WTC11 (cell line): ENCODE measurements at regions not wholly inside any gene's neighbourhood (a gene's known extent, or its start where the extent isn't known, plus 50 kb on each side); places are given as distances from the start of the nearest gene placed in this dataset.

Source experiments
- ATAC-seq: fragments of 200-7000 bp; cut with Tn5 transposase; 2 replicates; pipeline ENCODE4 v1.10.0; 2021; ENCODE audit warnings: mild to moderate bottlenecking, moderate library complexity
- CTCF ChIA-PET: fragments of 300-600 bp; sonication (Branson Sonifier 250); formaldehyde crosslinking; loops from one replicate; lab custom pipeline; 2021; ENCODE audit warnings: antibody characterized with exemption; lab: Charles Lee
- POLR2A ChIA-PET: fragments of 350-600 bp; sonication (Branson Sonifier 250); formaldehyde crosslinking; loops from one replicate; lab custom pipeline; 2021; ENCODE audit warnings: antibody characterized with exemption; lab: Charles Lee
- DNase-seq: peaks from one replicate; pipeline ENCODE4 v3.0.0; 2021; ENCODE audit warnings: low spot score
- H3K27ac Mint-ChIP-seq: 2 replicates; pipeline ENCODE4 v1.8.0; 2021; ENCODE audit warnings: mixed read lengths
- H3K27me3 Mint-ChIP-seq: 2 replicates; pipeline ENCODE4 v1.8.0; 2021; ENCODE audit warnings: low read depth, mild to moderate bottlenecking, moderate library complexity, mixed read lengths
- H3K36me3 Mint-ChIP-seq: 2 replicates; pipeline ENCODE4 v1.8.0; 2021; ENCODE audit warnings: mixed read lengths
- H3K4me1 Mint-ChIP-seq: 2 replicates; pipeline ENCODE4 v1.8.0; 2022; ENCODE audit warnings: mixed read lengths
- H3K4me3 Mint-ChIP-seq: 2 replicates; pipeline ENCODE4 v1.8.0; 2021; ENCODE audit warnings: mild to moderate bottlenecking, moderate library complexity, mixed read lengths
- H3K9me3 Mint-ChIP-seq: 2 replicates; pipeline ENCODE4 v1.8.0; 2021; ENCODE audit warnings: mixed read lengths
- CBFB ChIP-seq: sonication (generic); formaldehyde crosslinking; IDR thresholded peaks from 2 replicates; pipeline ENCODE4 v1.8.1; 2022; ENCODE audit warnings: mild to moderate bottlenecking, low read depth, missing genetic modification reagents
- ESRRA ChIP-seq: sonication (generic); formaldehyde crosslinking; IDR thresholded peaks from 2 replicates; pipeline ENCODE4 v1.8.1; 2022; ENCODE audit warnings: mild to moderate bottlenecking, missing genetic modification reagents, borderline replicate concordance
- FOXJ3 ChIP-seq: sonication (generic); formaldehyde crosslinking; IDR thresholded peaks from 2 replicates; pipeline ENCODE4 v1.9.0; 2021; ENCODE audit warnings: missing genetic modification reagents, mild to moderate bottlenecking, borderline replicate concordance
- FOXK1 ChIP-seq: sonication (generic); formaldehyde crosslinking; IDR thresholded peaks from 2 replicates; pipeline ENCODE4 v1.8.0; 2022; ENCODE audit warnings: mild to moderate bottlenecking, moderate library complexity, missing genetic modification reagents
- FOXP1 ChIP-seq: sonication (generic); formaldehyde crosslinking; IDR thresholded peaks from 2 replicates; pipeline ENCODE4 v1.8.0; 2022; ENCODE audit warnings: missing genetic modification reagents, mild to moderate bottlenecking, moderate library complexity, borderline replicate concordance
- JAZF1 ChIP-seq: fragments of 250-450 bp; sonication (Bioruptor Pico); IDR thresholded peaks from 2 replicates; pipeline ENCODE4 v1.9.0; 2021; ENCODE audit warnings: moderate library complexity, mild to moderate bottlenecking, inconsistent platforms
- PRRX2 ChIP-seq: fragments of 250-450 bp; sonication (Bioruptor Pico); IDR thresholded peaks from 2 replicates; pipeline ENCODE4 v1.8.0; 2021; ENCODE audit warnings: mild to moderate bottlenecking
- RORB ChIP-seq: fragments of 250-450 bp; sonication (Bioruptor Pico); IDR thresholded peaks from 2 replicates; pipeline ENCODE4 v1.9.0; 2021; ENCODE audit warnings: mild to moderate bottlenecking
- SOX15 ChIP-seq: fragments of 250-450 bp; sonication (Bioruptor Pico); IDR thresholded peaks from 2 replicates; pipeline ENCODE4 v1.9.0; 2021; ENCODE audit warnings: mild to moderate bottlenecking
- TCF7 ChIP-seq: sonication (generic); formaldehyde crosslinking; IDR thresholded peaks from 2 replicates; pipeline ENCODE4 v1.8.0; 2022; ENCODE audit warnings: mild to moderate bottlenecking, low read depth, missing genetic modification reagents, moderate library complexity
- TEAD4 ChIP-seq: sonication (generic); formaldehyde crosslinking; IDR thresholded peaks from 2 replicates; pipeline ENCODE4 v1.8.0; 2022; ENCODE audit warnings: mild to moderate bottlenecking, missing genetic modification reagents
- ZNF121 ChIP-seq: sonication (generic); formaldehyde crosslinking; IDR thresholded peaks from 2 replicates; pipeline ENCODE4 v1.8.0; 2023; ENCODE audit warnings: missing genetic modification reagents
- ZNF219 ChIP-seq: sonication (generic); formaldehyde crosslinking; IDR thresholded peaks from 2 replicates; pipeline ENCODE4 v1.8.0; 2023; ENCODE audit warnings: missing genetic modification reagents, mild to moderate bottlenecking, borderline replicate concordance
- ZNF317 ChIP-seq: sonication (generic); formaldehyde crosslinking; IDR thresholded peaks from 2 replicates; pipeline ENCODE4 v1.8.1; 2023; ENCODE audit warnings: low read depth, mild to moderate bottlenecking, moderate library complexity, missing genetic modification reagents, borderline replicate concordance
- ZNF396 ChIP-seq: fragments of 250-450 bp; sonication (Bioruptor Pico); IDR thresholded peaks from 2 replicates; pipeline ENCODE4 v1.8.0; 2021; ENCODE audit warnings: mild to moderate bottlenecking, moderate library complexity, borderline replicate concordance
- TF ChIP-seq, protein P1 (sequence below): sonication (generic); formaldehyde crosslinking; IDR thresholded peaks from 2 replicates; pipeline ENCODE4 v1.8.0; 2023; ENCODE audit warnings: missing genetic modification reagents, mild to moderate bottlenecking, borderline replicate concordance
- TF ChIP-seq, protein P2 (sequence below): sonication (generic); formaldehyde crosslinking; IDR thresholded peaks from 2 replicates; pipeline ENCODE4 v1.8.1; 2022; ENCODE audit warnings: mild to moderate bottlenecking, moderate library complexity, missing genetic modification reagents
- TF ChIP-seq, protein P3 (sequence below): fragments of 250-450 bp; sonication (Bioruptor Pico); IDR thresholded peaks from 2 replicates; pipeline ENCODE4 v1.8.0; 2021; ENCODE audit warnings: mild to moderate bottlenecking
- TF ChIP-seq, protein P4 (sequence below): fragments of 250-450 bp; sonication (Bioruptor Pico); IDR thresholded peaks from 2 replicates; pipeline ENCODE4 v2.1.2; 2022; ENCODE audit warnings: mild to moderate bottlenecking, moderate library complexity
- TF ChIP-seq, protein P5 (sequence below): fragments of 250-450 bp; sonication (Bioruptor Pico); IDR thresholded peaks from 2 replicates; pipeline ENCODE4 v1.9.0; 2021; ENCODE audit warnings: moderate library complexity, mild to moderate bottlenecking, inconsistent platforms, borderline replicate concordance
- TF ChIP-seq, protein P6 (sequence below): sonication (generic); formaldehyde crosslinking; conservative IDR thresholded peaks from 2 replicates; pipeline ENCODE4 v1.8.1; 2022; ENCODE audit warnings: mild to moderate bottlenecking, missing genetic modification reagents
- TF ChIP-seq, protein P7 (sequence below): sonication (generic); formaldehyde crosslinking; IDR thresholded peaks from 2 replicates; pipeline ENCODE4 v1.8.1; 2023; ENCODE audit warnings: mild to moderate bottlenecking, missing genetic modification reagents
- TF ChIP-seq, protein P8 (sequence below): sonication (generic); formaldehyde crosslinking; IDR thresholded peaks from 2 replicates; pipeline ENCODE4 v1.8.1; 2022; ENCODE audit warnings: missing genetic modification reagents, borderline replicate concordance

DNA sequence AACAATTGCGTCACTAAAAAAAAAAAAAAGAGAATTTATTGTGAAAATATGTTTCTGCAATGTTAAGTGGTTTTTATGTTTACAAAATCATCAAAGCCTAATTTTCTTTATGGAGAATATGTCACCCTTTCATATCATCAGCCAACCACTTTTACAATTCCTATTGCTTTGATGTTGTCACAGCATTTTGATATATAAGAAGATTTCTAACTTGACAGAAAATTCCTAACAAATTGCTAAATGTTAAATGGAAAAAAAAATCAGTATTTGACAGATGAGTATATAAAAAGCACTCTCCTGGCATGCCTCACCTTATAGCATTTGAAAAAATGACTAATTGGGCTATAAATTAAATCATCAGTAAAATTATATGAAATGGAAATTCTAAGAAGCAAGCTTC lies 1457.3 kb upstream of the ALCAM start (continued):
- TF ChIP-seq, protein P1, sequence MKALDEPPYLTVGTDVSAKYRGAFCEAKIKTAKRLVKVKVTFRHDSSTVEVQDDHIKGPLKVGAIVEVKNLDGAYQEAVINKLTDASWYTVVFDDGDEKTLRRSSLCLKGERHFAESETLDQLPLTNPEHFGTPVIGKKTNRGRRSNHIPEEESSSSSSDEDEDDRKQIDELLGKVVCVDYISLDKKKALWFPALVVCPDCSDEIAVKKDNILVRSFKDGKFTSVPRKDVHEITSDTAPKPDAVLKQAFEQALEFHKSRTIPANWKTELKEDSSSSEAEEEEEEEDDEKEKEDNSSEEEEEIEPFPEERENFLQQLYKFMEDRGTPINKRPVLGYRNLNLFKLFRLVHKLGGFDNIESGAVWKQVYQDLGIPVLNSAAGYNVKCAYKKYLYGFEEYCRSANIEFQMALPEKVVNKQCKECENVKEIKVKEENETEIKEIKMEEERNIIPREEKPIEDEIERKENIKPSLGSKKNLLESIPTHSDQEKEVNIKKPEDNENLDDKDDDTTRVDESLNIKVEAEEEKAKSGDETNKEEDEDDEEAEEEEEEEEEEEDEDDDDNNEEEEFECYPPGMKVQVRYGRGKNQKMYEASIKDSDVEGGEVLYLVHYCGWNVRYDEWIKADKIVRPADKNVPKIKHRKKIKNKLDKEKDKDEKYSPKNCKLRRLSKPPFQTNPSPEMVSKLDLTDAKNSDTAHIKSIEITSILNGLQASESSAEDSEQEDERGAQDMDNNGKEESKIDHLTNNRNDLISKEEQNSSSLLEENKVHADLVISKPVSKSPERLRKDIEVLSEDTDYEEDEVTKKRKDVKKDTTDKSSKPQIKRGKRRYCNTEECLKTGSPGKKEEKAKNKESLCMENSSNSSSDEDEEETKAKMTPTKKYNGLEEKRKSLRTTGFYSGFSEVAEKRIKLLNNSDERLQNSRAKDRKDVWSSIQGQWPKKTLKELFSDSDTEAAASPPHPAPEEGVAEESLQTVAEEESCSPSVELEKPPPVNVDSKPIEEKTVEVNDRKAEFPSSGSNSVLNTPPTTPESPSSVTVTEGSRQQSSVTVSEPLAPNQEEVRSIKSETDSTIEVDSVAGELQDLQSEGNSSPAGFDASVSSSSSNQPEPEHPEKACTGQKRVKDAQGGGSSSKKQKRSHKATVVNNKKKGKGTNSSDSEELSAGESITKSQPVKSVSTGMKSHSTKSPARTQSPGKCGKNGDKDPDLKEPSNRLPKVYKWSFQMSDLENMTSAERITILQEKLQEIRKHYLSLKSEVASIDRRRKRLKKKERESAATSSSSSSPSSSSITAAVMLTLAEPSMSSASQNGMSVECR (CRISPR knock-in tag), result no peak
- TF ChIP-seq JAZF1 (CRISPR knock-in tag), result no peak
- no peak for TF ChIP-seq ZNF317 (CRISPR knock-in tag)
- TF ChIP-seq, protein P2, sequence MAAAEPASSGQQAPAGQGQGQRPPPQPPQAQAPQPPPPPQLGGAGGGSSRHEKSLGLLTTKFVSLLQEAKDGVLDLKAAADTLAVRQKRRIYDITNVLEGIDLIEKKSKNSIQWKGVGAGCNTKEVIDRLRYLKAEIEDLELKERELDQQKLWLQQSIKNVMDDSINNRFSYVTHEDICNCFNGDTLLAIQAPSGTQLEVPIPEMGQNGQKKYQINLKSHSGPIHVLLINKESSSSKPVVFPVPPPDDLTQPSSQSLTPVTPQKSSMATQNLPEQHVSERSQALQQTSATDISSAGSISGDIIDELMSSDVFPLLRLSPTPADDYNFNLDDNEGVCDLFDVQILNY (CRISPR knock-in tag), result no peak
- TF ChIP-seq, protein P3, sequence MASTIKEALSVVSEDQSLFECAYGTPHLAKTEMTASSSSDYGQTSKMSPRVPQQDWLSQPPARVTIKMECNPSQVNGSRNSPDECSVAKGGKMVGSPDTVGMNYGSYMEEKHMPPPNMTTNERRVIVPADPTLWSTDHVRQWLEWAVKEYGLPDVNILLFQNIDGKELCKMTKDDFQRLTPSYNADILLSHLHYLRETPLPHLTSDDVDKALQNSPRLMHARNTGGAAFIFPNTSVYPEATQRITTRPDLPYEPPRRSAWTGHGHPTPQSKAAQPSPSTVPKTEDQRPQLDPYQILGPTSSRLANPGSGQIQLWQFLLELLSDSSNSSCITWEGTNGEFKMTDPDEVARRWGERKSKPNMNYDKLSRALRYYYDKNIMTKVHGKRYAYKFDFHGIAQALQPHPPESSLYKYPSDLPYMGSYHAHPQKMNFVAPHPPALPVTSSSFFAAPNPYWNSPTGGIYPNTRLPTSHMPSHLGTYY (CRISPR knock-in tag), result no peak
- no peak for TF ChIP-seq TEAD4 (CRISPR knock-in tag)
- TF ChIP-seq FOXP1 (CRISPR knock-in tag), result no peak
- TF ChIP-seq TCF7 (CRISPR knock-in tag), result no peak

DNA sequence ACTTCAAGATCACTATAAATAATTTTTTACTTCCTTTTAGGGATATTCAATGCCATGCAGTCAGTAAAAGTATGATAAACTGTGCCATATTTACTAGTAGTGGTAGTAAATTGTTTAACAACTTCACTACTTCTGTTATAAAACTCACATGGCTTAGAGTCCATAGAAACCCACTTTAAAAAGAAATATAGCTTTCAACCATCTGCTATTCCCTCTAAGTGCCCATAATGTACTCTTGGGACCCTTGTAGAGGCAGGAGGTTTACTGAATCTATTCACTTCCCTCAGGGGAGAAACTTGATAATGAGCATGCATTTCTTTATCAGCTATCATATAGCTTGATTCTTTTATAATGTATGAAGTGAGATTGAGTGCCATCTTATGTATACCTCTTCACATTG lies 1448.4 kb upstream of the ALCAM start:
- ATAC-seq, result no peak
- TF ChIP-seq ZNF219 (no peak), JAZF1 (CRISPR knock-in tag) (no peak), SOX15 (no peak), FOXK1 (CRISPR knock-in tag) (no peak), ESRRA (CRISPR knock-in tag) (no peak), ZNF396 (CRISPR knock-in tag) (no peak), RORB (no peak), PRRX2 (CRISPR knock-in tag) (no peak), FOXJ3 (no peak), CBFB (CRISPR knock-in tag) (no peak), FOXP1 (CRISPR knock-in tag) (no peak), ZNF121 (no peak)
- TF ChIP-seq, protein P4, sequence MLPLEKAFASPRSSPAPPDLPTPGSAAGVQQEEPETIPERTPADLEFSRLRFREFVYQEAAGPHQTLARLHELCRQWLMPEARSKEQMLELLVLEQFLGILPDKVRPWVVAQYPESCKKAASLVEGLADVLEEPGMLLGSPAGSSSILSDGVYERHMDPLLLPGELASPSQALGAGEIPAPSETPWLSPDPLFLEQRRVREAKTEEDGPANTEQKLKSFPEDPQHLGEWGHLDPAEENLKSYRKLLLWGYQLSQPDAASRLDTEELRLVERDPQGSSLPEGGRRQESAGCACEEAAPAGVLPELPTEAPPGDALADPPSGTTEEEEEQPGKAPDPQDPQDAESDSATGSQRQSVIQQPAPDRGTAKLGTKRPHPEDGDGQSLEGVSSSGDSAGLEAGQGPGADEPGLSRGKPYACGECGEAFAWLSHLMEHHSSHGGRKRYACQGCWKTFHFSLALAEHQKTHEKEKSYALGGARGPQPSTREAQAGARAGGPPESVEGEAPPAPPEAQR (CRISPR knock-in tag), result no peak
- TF ChIP-seq, protein P5, sequence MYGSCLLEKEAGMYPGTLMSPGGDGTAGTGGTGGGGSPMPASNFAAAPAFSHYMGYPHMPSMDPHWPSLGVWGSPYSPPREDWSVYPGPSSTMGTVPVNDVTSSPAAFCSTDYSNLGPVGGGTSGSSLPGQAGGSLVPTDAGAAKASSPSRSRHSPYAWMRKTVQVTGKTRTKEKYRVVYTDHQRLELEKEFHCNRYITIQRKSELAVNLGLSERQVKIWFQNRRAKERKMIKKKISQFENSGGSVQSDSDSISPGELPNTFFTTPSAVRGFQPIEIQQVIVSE (CRISPR knock-in tag), result no peak
- TF ChIP-seq, protein P6, sequence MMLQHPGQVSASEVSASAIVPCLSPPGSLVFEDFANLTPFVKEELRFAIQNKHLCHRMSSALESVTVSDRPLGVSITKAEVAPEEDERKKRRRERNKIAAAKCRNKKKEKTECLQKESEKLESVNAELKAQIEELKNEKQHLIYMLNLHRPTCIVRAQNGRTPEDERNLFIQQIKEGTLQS (CRISPR knock-in tag), result no peak
- TF ChIP-seq, protein P7, sequence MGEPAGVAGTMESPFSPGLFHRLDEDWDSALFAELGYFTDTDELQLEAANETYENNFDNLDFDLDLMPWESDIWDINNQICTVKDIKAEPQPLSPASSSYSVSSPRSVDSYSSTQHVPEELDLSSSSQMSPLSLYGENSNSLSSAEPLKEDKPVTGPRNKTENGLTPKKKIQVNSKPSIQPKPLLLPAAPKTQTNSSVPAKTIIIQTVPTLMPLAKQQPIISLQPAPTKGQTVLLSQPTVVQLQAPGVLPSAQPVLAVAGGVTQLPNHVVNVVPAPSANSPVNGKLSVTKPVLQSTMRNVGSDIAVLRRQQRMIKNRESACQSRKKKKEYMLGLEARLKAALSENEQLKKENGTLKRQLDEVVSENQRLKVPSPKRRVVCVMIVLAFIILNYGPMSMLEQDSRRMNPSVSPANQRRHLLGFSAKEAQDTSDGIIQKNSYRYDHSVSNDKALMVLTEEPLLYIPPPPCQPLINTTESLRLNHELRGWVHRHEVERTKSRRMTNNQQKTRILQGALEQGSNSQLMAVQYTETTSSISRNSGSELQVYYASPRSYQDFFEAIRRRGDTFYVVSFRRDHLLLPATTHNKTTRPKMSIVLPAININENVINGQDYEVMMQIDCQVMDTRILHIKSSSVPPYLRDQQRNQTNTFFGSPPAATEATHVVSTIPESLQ (CRISPR knock-in tag), result no peak
- TF ChIP-seq, protein P8, sequence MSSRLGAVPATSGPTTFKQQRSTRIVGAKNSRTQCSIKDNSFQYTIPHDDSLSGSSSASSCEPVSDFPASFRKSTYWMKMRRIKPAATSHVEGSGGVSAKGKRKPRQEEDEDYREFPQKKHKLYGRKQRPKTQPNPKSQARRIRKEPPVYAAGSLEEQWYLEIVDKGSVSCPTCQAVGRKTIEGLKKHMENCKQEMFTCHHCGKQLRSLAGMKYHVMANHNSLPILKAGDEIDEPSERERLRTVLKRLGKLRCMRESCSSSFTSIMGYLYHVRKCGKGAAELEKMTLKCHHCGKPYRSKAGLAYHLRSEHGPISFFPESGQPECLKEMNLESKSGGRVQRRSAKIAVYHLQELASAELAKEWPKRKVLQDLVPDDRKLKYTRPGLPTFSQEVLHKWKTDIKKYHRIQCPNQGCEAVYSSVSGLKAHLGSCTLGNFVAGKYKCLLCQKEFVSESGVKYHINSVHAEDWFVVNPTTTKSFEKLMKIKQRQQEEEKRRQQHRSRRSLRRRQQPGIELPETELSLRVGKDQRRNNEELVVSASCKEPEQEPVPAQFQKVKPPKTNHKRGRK (CRISPR knock-in tag), result no peak
- TF ChIP-seq, all 79 proteins: peak for 0
- Mint-ChIP-seq H3K4me1 (no peaks in the 10 kb centered on the region), H3K9me3 (peaks cover 8% of the 10 kb centered on the region; the same call in 1 of the 2 replicates), H3K27me3 (no peaks in the 10 kb centered on the region), H3K4me3 (no peak overlapping the region), H3K27ac (no peak overlapping the region; the same call in 1 of the 2 replicates), H3K36me3 (no peaks in the 10 kb centered on the region)
- DNase-seq, result no peak
- ChIA-PET POLR2A (no interaction called here), CTCF (no interaction called here)
